Smooth muscle cell (in vitro differentiated cells): ENCODE measurements at regions not wholly inside any gene's neighbourhood (a gene's known extent, or its start where the extent isn't known, plus 50 kb on each side); places are given as distances from the start of the nearest gene placed in this dataset.

ENCODE experiments used
- DNase-seq: peaks from one replicate; lab custom pipeline; 2025; ENCODE audit not compliant: unreplicated experiment; lab: John Stamatoyannopoulos, UW
- H2AFZ ChIP-seq: fragments of 200-600 bp; sonication (generic); 2 replicates; pipeline ENCODE4 v1.6.0; 2016; ENCODE audit warnings: antibody characterized with exemption, low read depth, mild to moderate bottlenecking
- H3F3A ChIP-seq: fragments of 200-600 bp; sonication (generic); 2 replicates; pipeline ENCODE4 v1.6.0; 2017; ENCODE audit warnings: antibody characterized with exemption, low read depth
- H3K27ac ChIP-seq: fragments of 200-600 bp; sonication (generic); 2 replicates; pipeline ENCODE4 v1.5.1; 2016; ENCODE audit warnings: low read depth, mild to moderate bottlenecking
- H3K27me3 ChIP-seq: fragments of 200-600 bp; sonication (generic); 2 replicates; pipeline ENCODE4 v1.6.1; 2016; ENCODE audit warnings: low read depth, mild to moderate bottlenecking
- H3K36me3 ChIP-seq: fragments of 200-600 bp; sonication (generic); 2 replicates; pipeline ENCODE4 v1.5.1; 2016; ENCODE audit warnings: low read depth
- H3K4me1 ChIP-seq: fragments of 200-600 bp; sonication (generic); 2 replicates; pipeline ENCODE4 v1.5.1; 2016; ENCODE audit warnings: low read depth
- H3K4me2 ChIP-seq: fragments of 200-600 bp; sonication (generic); 2 replicates; pipeline ENCODE4 v1.6.0; 2016; ENCODE audit warnings: mild to moderate bottlenecking
- H3K4me3 ChIP-seq: fragments of 200-600 bp; sonication (generic); 2 replicates; pipeline ENCODE4 v1.5.1; 2016; ENCODE audit warnings: mild to moderate bottlenecking
- H3K79me2 ChIP-seq: fragments of 200-600 bp; sonication (generic); 2 replicates; pipeline ENCODE4 v1.6.0; 2016; ENCODE audit warnings: low read depth, mild to moderate bottlenecking
- H3K9ac ChIP-seq: fragments of 200-600 bp; sonication (generic); 2 replicates; pipeline ENCODE4 v1.6.0; 2016; ENCODE audit warnings: low read depth
- H3K9me3 ChIP-seq: fragments of 200-600 bp; sonication (generic); replicated peaks from 2 replicates; pipeline ENCODE4 v1.5.1; 2016; ENCODE audit warnings: low read depth
- H4K20me1 ChIP-seq: fragments of 200-600 bp; sonication (generic); 2 replicates; pipeline ENCODE4 v1.6.0; 2016; ENCODE audit warnings: low read depth
- WGBS: methylation state at CpG from one replicate; pipeline ENCODE4 v1.1.7; 2016; ENCODE audit warnings: low lambda C conversion rate; 5-methylcytosine and 5-hydroxymethylcytosine counted together
- TF ChIP-seq, protein P1 (sequence below): fragments of 200-600 bp; sonication (generic); IDR thresholded peaks from 2 replicates; pipeline ENCODE4 v1.5.1; 2017; ENCODE audit warnings: borderline replicate concordance, mild to moderate bottlenecking, antibody characterized with exemption; ENCODE audit not compliant: insufficient read depth, poor library complexity, severe bottlenecking

DNA sequence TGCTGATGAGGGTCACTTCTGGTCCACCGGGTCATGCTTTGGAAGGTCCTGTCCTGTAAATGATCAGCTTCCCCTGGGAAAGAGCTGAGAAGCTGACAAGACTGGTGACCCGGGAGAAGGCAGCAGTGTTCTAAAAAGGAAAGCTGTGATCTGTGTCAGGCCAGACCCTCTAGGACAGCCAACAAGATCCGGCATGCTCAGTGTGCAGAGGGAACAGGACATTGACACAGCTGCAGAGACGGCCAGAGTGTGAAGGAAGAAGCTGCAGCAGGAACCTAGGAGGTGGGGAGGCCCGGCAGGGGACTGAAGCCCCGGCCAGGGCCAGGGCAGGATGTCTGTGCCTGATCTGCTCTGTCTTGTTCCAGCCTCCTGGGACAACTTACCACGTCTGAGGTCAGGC is 372.7 kb upstream of the ID2 start:
- DNase-seq: no peak
- H3K79me2 ChIP-seq: no peaks in the 10 kb centered on the region
- H2AFZ ChIP-seq: no peak overlapping the region
- no peaks in the 10 kb centered on the region for H3K27me3 ChIP-seq
- TF ChIP-seq, protein P1, sequence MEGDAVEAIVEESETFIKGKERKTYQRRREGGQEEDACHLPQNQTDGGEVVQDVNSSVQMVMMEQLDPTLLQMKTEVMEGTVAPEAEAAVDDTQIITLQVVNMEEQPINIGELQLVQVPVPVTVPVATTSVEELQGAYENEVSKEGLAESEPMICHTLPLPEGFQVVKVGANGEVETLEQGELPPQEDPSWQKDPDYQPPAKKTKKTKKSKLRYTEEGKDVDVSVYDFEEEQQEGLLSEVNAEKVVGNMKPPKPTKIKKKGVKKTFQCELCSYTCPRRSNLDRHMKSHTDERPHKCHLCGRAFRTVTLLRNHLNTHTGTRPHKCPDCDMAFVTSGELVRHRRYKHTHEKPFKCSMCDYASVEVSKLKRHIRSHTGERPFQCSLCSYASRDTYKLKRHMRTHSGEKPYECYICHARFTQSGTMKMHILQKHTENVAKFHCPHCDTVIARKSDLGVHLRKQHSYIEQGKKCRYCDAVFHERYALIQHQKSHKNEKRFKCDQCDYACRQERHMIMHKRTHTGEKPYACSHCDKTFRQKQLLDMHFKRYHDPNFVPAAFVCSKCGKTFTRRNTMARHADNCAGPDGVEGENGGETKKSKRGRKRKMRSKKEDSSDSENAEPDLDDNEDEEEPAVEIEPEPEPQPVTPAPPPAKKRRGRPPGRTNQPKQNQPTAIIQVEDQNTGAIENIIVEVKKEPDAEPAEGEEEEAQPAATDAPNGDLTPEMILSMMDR: no peak
- H3K4me2 ChIP-seq: no peak overlapping the region
- H3K9me3 ChIP-seq: no peaks in the 10 kb centered on the region
- H3K27ac ChIP-seq: no peak overlapping the region
- H3K4me3 ChIP-seq: no peak overlapping the region
- H4K20me1 ChIP-seq: no peaks in the 10 kb centered on the region
- no peaks in the 10 kb centered on the region for H3F3A ChIP-seq
- WGBS: 41% methylated on average over 7 of the region's 7 CpGs
- H3K4me1 ChIP-seq: peaks cover 9% of the 10 kb centered on the region
- no peaks in the 10 kb centered on the region for H3K36me3 ChIP-seq
- no peak overlapping the region for H3K9ac ChIP-seq

DNA sequence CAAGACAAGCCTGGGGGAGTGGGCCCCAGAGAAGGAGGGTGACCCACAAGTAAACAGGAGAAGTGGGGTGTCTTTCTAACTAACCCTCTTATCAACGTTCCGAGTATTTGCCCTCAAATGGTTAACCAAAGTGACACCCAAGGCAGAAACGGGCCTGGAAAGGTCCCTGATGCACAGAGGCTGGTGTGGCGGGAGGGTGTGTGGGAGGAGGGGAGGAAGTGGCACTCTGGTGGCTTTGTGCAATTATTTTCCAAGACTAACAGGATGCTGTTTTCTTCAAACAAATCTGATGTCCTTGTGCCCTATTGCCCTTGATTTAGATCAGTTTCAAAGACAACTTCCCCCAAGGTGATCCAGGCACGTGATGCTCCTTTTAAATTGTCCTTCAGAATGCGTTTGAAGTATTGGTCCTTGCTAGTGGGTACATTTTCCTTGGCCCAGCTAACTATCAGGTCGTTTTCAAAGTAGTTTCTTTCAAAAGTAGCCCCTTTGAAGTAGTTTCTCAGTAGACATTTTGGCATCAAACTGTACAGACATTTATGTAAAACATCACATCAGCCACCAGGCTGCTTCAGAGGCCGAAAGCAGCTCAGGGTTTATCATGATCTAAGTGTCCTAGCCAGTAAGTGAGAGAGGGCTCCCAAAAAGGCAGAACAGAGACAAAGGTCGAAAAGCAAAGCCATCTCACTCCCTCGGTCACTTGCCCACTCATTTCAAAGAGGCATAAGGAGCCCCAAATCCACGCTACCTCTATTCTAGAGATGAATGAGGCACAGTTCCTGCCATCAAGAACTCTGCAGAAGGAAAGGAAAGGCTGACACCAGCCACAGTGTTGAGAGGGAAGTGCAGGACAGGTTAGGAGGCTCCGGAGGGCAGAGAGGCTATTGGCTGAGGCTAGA is 371.1 kb upstream of the ID2 start:
- TF ChIP-seq, protein P1: no peak
- WGBS: 82% methylated on average over 12 of the region's 12 CpGs
- H3K4me1 ChIP-seq: peaks cover 9% of the 10 kb centered on the region
- H3K4me2 ChIP-seq: no peak overlapping the region
- H3K4me3 ChIP-seq: no peak overlapping the region
- DNase-seq: no peak
- H3K27me3 ChIP-seq: no peaks in the 10 kb centered on the region
- no peaks in the 10 kb centered on the region for H3F3A ChIP-seq
- no peak overlapping the region for H2AFZ ChIP-seq
- H3K36me3 ChIP-seq: no peaks in the 10 kb centered on the region
- H3K9me3 ChIP-seq: no peaks in the 10 kb centered on the region
- no peak overlapping the region for H3K27ac ChIP-seq
- H3K9ac ChIP-seq: no peak overlapping the region
- no peaks in the 10 kb centered on the region for H4K20me1 ChIP-seq
- no peaks in the 10 kb centered on the region for H3K79me2 ChIP-seq

DNA sequence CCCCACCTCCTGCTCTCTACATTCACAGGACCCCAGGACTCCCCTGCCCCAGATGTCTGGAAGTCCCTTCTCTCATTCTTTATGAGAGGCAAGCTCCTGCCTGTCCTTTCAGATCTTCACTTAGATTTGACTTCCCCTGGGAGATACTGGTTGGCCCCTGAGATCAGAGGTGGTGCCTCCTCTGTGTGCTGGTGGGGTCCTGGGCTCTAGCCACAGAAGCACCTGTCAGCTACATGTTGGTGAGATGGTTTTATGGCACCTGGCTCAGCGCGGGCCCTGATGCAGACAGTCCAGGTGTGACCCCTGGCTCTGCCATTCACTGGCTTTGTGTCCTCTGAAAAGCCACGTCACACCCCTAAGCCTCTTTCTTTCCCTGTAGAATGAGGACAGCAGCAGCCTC is 369.6 kb upstream of the ID2 start:
- H3K27me3 ChIP-seq: no peaks in the 10 kb centered on the region
- no peaks in the 10 kb centered on the region for H3K9me3 ChIP-seq
- H3K4me2 ChIP-seq: no peak overlapping the region
- peaks cover 14% of the 10 kb centered on the region for H3K4me1 ChIP-seq
- no peaks in the 10 kb centered on the region for H3K36me3 ChIP-seq
- H3K4me3 ChIP-seq: no peak overlapping the region
- no peak for DNase-seq
- 92% methylated on average over 3 of the region's 3 CpGs for WGBS
- TF ChIP-seq, protein P1: no peak
- H3K79me2 ChIP-seq: no peaks in the 10 kb centered on the region
- H4K20me1 ChIP-seq: no peaks in the 10 kb centered on the region
- no peak overlapping the region for H2AFZ ChIP-seq
- H3K27ac ChIP-seq: no peak overlapping the region
- H3F3A ChIP-seq: no peaks in the 10 kb centered on the region
- no peak overlapping the region for H3K9ac ChIP-seq
